HG03095 (cell line): ENCODE measurements at regions not wholly inside any gene's neighbourhood (a gene's known extent, or its start where the extent isn't known, plus 50 kb on each side); places are given as distances from the start of the nearest gene placed in this dataset.

Experiments used
- ATAC-seq: cut with Tn5 transposase; IDR thresholded peaks from one replicate; pipeline ENCODE4 v1.9.1; 2021; ENCODE audit warnings: moderate library complexity; ENCODE audit not compliant: unreplicated experiment

- ATAC-seq, result no peak
Measured at GRCh38 chr21:16402752-16403151, 673.0 kb downstream of the USP25 start.

DNA sequence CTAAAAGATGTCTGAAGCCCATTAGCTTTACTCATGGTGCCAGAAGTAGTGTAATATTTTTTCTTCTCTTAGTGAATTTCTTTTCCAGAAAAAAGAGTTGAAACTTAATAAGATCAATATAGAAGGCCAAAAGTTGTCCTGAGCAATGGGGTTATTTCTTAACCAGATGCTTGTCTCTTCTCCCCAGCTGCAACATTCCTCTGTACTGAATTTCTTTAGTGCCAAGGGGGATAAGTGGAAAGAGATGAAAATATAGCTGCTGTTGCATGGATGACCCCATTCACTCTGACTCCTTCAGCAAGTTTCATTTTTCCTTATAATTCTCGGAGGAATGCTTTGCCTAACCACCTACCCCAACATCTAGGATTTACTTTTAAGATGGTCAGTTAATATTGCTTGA is 675.0 kb downstream of the USP25 start:
- no peak for ATAC-seq

DNA sequence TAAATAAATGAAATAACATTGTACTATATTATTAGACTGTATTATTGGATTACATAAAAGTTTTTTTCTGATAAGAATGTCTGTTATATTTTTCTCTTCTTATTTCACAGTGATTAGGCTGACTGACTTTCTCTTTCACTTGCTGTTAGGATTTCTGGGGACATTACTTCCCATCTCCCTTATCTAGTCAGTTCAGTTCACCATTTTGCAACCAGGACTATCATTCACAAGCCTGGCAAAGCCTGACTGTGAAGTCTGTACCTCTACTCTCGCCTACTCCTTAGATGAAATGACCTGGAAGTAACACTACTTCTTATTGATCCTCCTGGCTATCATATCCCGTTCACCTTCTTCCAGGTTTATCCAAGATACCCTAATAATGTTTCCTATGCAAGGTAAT is 676.6 kb downstream of the USP25 start:
- ATAC-seq, result no peak

- no peak for ATAC-seq
Measured at GRCh38 chr21:16407403-16408240, 677.8 kb downstream of the USP25 start.

DNA sequence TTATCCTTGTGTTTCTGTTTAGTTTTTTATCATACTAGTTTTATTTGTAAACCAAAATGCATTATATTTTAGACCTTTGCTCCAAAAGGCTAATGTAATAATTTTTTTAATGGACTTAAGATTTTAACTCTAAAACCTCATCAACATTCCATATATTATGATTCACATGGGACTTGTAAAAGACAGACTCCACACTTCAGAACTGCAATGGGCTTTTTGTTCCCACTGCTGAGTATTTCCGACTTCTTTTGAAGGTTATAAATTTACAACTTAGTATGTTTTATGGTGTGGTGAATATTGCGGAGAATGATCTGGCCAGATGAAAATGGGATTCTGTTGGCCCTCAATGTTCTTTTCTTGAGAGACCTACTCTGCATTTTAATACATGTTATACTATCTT is 678.5 kb downstream of the USP25 start:
- no peak for ATAC-seq

DNA sequence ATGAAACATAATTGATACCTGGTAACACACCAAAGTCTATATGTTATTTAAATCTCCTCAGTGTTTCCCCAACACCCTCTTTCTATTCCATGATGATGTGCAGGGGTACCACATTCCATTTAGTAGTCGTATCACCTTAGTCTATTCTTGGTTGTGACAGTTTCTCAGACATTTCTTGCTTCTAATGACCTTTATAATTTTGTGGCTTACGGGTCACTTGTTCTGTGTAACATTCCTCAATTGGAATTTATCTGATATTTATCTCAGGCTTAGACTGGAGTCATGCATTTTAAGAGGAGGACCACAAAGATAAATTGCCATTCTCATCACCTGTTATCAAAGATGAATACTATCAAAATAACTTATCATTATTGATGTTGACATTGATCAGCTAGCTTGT is 679.6 kb downstream of the USP25 start:
- no peak for ATAC-seq

GRCh38 chr21:16418226-16418625 is 688.4 kb downstream of the USP25 start:
- no peak for ATAC-seq

GRCh38 chr21:16418642-16419041 is 688.9 kb downstream of the USP25 start:
- ATAC-seq, result no peak

DNA sequence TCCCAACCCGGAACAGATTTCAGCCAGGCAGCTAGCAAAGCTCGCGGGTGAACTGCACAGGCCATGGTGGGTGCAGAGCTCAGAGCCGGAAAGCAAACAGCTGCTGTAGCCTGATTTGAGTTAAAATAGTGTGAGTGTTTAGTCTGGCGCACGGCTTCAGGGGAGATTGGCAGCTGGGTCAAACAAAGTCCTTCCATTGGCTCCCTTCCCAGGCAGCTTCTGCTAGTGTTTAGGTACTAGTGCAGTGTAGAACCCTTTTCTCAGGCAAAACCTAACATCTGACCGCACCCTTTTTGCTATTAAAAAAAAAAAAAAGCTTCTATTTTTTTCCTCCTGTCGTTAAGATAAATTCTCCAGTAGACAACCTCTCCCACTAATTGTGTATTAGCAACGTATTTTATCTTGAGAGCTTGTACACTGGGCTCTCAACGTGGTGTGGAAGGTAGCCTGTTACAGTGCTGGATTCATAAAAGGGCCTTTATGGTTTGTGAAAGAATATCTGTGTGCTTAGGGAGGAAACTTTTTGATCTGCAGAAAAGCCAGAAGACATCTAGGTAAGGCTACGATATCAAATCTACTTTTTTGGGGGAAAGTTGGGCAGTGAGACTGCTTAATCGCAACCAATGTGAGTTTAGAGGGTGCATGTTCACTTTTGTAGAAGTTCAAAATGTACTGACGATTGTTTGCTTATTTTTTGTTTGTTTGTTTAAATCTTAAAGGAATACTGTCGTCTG is 689.6 kb downstream of the USP25 start:
- ATAC-seq, result no peak

GRCh38 chr21:16420031-16420724 is 690.4 kb downstream of the USP25 start:
- ATAC-seq, result no peak

DNA sequence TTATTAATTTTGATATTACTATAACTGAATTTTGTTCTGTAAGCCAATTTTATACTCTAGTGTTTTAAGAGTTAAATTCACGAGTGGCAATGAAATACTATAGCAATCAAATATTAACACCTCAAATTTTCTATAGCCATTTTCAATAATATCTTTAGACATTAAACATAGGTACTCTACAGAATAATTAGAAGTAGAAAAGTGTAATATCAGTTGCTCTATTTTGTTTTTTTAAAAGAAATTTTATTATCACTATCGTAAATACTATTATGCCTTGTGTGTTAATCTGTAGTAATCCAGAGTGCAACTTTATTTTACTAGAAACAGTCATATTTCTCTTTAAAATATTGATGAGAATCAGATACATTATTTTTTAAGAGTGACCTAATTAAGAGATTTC is 691.2 kb downstream of the USP25 start:
- ATAC-seq, result no peak

DNA sequence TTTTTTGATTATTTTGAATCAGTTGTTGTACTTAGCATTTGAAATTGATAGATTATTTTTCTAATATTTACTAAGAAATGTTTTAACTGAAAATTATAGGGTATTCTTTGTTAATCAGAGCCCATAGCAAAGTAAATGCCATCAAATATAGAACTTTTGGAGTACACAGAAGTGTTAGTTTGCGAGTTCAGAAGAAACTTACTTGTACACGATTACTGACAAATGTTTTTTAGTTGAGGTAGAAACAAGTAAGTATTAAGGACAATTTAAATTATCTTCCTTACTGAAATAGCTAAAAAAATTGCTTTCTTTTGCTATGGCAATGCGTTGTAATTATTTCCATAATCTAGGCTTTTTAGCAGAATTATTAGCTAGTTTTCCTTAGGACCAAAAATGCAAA is 692.2 kb downstream of the USP25 start:
- ATAC-seq, result no peak

- ATAC-seq, result no peak
Measured at GRCh38 chr21:16422702-16423101, 692.9 kb downstream of the USP25 start.

- no peak for ATAC-seq
Measured at GRCh38 chr21:16423921-16424320, 694.1 kb downstream of the USP25 start.

DNA sequence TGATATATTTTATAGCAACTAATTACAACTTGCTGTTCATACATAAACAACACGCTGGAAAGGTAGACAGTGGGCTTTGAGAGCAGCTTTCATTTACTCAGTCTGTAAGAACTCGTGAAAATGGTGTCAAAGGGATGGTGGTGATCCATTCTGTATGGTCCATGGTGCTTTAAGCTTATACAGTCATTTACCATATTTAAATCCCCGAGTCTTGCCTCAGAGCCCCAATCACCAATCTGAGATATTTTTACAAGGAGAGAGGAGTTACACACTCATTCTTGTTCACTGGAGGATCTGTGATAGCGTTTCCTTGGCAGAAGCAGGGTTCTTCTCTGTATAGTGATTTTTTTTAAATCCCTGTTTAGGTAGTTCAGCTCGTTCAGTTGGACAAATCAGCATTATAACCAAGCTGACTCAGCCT is 694.6 kb downstream of the USP25 start:
- ATAC-seq, result no peak

- no peak for ATAC-seq
Measured at GRCh38 chr21:16425376-16425775, 695.6 kb downstream of the USP25 start.

DNA sequence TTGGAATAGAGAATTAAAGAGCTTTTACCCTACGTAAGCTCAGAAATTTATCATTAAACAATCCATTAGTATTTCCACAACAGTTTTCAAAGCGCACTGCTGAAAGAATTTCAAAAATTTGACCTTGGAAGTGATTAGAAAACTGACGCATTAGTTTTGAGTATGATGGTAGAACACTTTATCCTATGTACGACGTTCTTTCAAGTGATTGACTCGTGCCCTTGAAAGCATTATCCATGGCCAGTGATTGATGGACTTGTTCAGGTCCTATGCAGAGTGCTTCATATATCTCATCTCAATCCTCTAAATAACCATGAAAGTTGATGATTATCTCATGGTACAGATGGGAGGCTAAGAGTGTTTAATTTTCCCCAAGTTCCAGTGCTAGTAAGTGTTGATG is 697.2 kb downstream of the USP25 start:
- ATAC-seq, result no peak

GRCh38 chr21:16427587-16428087 is 697.9 kb downstream of the USP25 start:
- no peak for ATAC-seq

GRCh38 chr21:16437586-16437985 is 707.8 kb downstream of the USP25 start:
- ATAC-seq, result no peak

- no peak for ATAC-seq
Measured at GRCh38 chr21:16438761-16439160, 709.0 kb downstream of the USP25 start.

GRCh38 chr21:16441789-16442188 is 712.0 kb downstream of the USP25 start:
- no peak for ATAC-seq

GRCh38 chr21:16454399-16454798 is 724.6 kb downstream of the USP25 start:
- no peak for ATAC-seq
